Endothelial cell of umbilical vein (primary cell): ENCODE measurements at regions not wholly inside any gene's neighbourhood (a gene's known extent, or its start where the extent isn't known, plus 50 kb on each side); places are given as distances from the start of the nearest gene placed in this dataset.

Source experiments
- BruUV-seq: library from RNA; stranded (reverse); fragments of 400-500 nt; replicated peaks from 2 replicates; lab custom pipeline; 2021; lab: Mats Ljungman, UMichigan
- CTCF ChIA-PET: fragments of 300-600, 350-600 bp; sonication (Branson Sonifier 250); formaldehyde crosslinking; loops from one replicate; lab custom pipeline; 2021; ENCODE audit warnings: antibody characterized with exemption, inconsistent platforms; lab: Charles Lee
- POLR2A ChIA-PET: fragments of 300-600, 350-600 bp; sonication (Branson Sonifier 250); formaldehyde crosslinking; loops from one replicate; lab custom pipeline; 2021; ENCODE audit warnings: antibody characterized with exemption, inconsistent platforms; lab: Charles Lee
- DNase-seq: peaks from one replicate; pipeline ENCODE4 v3.0.0-alpha.2; 2011; ENCODE audit warnings: low read depth, low spot score
- FAIRE-seq: peaks from 2 replicates; lab custom pipeline; 2011; peaks lifted over from hg19 to GRCh38; lab: Jason Lieb, UNC
- H2AFZ ChIP-seq: 2 replicates; pipeline ENCODE4 v1.6.0; 2012; ENCODE audit warnings: low read depth, low read length, control low read depth, inconsistent platforms
- H3K27ac ChIP-seq: 2 replicates; pipeline ENCODE4 v1.5.1; 2011; ENCODE audit warnings: low read depth, mild to moderate bottlenecking, control low read depth, low read length, moderate library complexity; ENCODE audit not compliant: insufficient read depth
- H3K27me3 ChIP-seq, 2 experiments: 2 replicates each; pipeline versions ENCODE4 v1.6.0 to v1.6.1; 2011; ENCODE audit warnings: low read length in 2 of 2, mixed read lengths in 1 of 2; ENCODE audit not compliant: control insufficient read depth in 2 of 2, insufficient read depth in 2 of 2
- H3K36me3 ChIP-seq, 2 experiments: 2 replicates in 1 of 2; 3 replicates in 1 of 2; pipeline ENCODE4 v1.5.1; 2011; ENCODE audit warnings: low read length in 2 of 2, mild to moderate bottlenecking in 1 of 2, moderate library complexity in 1 of 2; ENCODE audit not compliant: control insufficient read depth in 2 of 2, insufficient read depth in 2 of 2; ENCODE audit errors: extremely low read depth in 1 of 2
- H3K4me1 ChIP-seq: 3 replicates; pipeline ENCODE4 v1.5.1; 2011; ENCODE audit warnings: mild to moderate bottlenecking, low read length; ENCODE audit not compliant: control insufficient read depth, insufficient read depth; ENCODE audit errors: extremely low read depth
- H3K4me2 ChIP-seq: 2 replicates; pipeline ENCODE4 v1.6.1; 2011; ENCODE audit warnings: low read length, control low read depth, mixed read lengths; ENCODE audit not compliant: insufficient read depth
- H3K4me3 ChIP-seq, 3 experiments: fragments of 200-600 bp in 1 of 3; sonication (generic), shearing (Covaris generic) in 1 of 3; replicated peaks in 1 of 3; 2 replicates each; pipeline ENCODE4 v1.5.1; 2011 to 2016; ENCODE audit warnings: control low read depth in 3 of 3, low read length in 3 of 3, mild to moderate bottlenecking in 2 of 3, inconsistent platforms in 1 of 3, low read depth in 1 of 3, moderate library complexity in 1 of 3; ENCODE audit not compliant: insufficient read depth in 1 of 3
- H3K79me2 ChIP-seq: 2 replicates; pipeline ENCODE4 v1.6.0; 2012; ENCODE audit warnings: low read length, inconsistent platforms; ENCODE audit not compliant: control insufficient read depth, insufficient read depth
- H3K9ac ChIP-seq: replicated peaks from 2 replicates; pipeline ENCODE3; 2011; ENCODE audit warnings: low read length, control low read depth; ENCODE audit not compliant: insufficient read depth; ENCODE audit errors: extremely low read depth
- H3K9me1 ChIP-seq: replicated peaks from 3 replicates; pipeline ENCODE4 v1.6.0; 2011; ENCODE audit warnings: mild to moderate bottlenecking, low read length; ENCODE audit not compliant: control insufficient read depth, insufficient read depth; ENCODE audit errors: extremely low read depth
- H3K9me3 ChIP-seq: replicated peaks from 2 replicates; pipeline ENCODE4 v1.5.1; 2012; ENCODE audit warnings: low read length, inconsistent platforms; ENCODE audit not compliant: control insufficient read depth, insufficient read depth
- H4K20me1 ChIP-seq: replicated peaks from 2 replicates; pipeline ENCODE3; 2011; ENCODE audit warnings: mild to moderate bottlenecking, low read length; ENCODE audit not compliant: control insufficient read depth, insufficient read depth; ENCODE audit errors: extremely low read depth
- CTCF ChIP-seq, 2 donors: IDR thresholded peaks; 1 replicate in 1 of 2; 2 replicates in 1 of 2; pipeline ENCODE4 v1.5.1; 2011; ENCODE audit warnings: low read length in 2 of 2, mild to moderate bottlenecking in 2 of 2, moderate library complexity in 2 of 2, control low read depth in 1 of 2, inconsistent platforms in 1 of 2, low read depth in 1 of 2; ENCODE audit not compliant: insufficient read depth in 1 of 2; ENCODE audit errors: extremely low read depth in 1 of 2
- EZH2 ChIP-seq: IDR thresholded peaks from 2 replicates; pipeline ENCODE4 v1.6.1; 2012; ENCODE audit warnings: borderline replicate concordance, low read depth, mild to moderate bottlenecking, moderate library complexity, low read length, inconsistent platforms; ENCODE audit not compliant: severe bottlenecking
- FOS ChIP-seq: IDR thresholded peaks from 2 replicates; pipeline ENCODE4 v1.6.1; 2011; ENCODE audit warnings: mild to moderate bottlenecking, low read length, moderate library complexity, borderline replicate concordance; ENCODE audit not compliant: insufficient read depth
- GATA2 ChIP-seq: IDR thresholded peaks from 2 replicates; pipeline ENCODE4 v1.7.0; 2011; ENCODE audit warnings: low read depth, mild to moderate bottlenecking, moderate library complexity, mixed read lengths, low read length; ENCODE audit not compliant: insufficient read length, insufficient read depth
- JUN ChIP-seq: IDR thresholded peaks from 2 replicates; pipeline ENCODE4 v1.6.1; 2011; ENCODE audit warnings: borderline replicate concordance, low read depth; ENCODE audit not compliant: insufficient read length, insufficient read depth
- MAX ChIP-seq: IDR thresholded peaks from 2 replicates; pipeline ENCODE4 v1.6.1; 2011; ENCODE audit not compliant: insufficient read depth, insufficient read length
- MYC ChIP-seq: IDR thresholded peaks from one replicate; pipeline ENCODE4 v1.6.1; 2011; ENCODE audit warnings: mild to moderate bottlenecking, low read depth, low read length
- POLR2A ChIP-seq: IDR thresholded peaks from 2 replicates; pipeline ENCODE4 v1.6.1; 2012; ENCODE audit warnings: low read depth, mild to moderate bottlenecking, control low read depth, low read length
- POLR2AphosphoS5 ChIP-seq: IDR thresholded peaks from 2 replicates; pipeline ENCODE4 v1.6.1; 2012; ENCODE audit warnings: low read depth, mild to moderate bottlenecking, control low read depth, low read length, moderate library complexity; ENCODE audit not compliant: insufficient read depth
- dilution Hi-C: fragments of 300-500 bp; cut with MboI; formaldehyde crosslinking; loops from one replicate; pipeline ENCODE4 v1.15.0; 2019; ENCODE audit warnings: low sequenced_read_pairs; ENCODE audit not compliant: extremely low pct_ligation_motif_present
- intact Hi-C: fragments of 100-400 bp; cut with micrococcal nuclease; formaldehyde crosslinking; loops from one replicate; pipeline ENCODE4 v1.10.0; 2022

GRCh38 chr1:187733232-187733631 lies 904.5 kb downstream of the PLA2G4A start:
- H3K27me3 ChIP-seq, result no peaks in the 10 kb centered on the region
- H3K4me1 ChIP-seq, result no peaks in the 10 kb centered on the region
- H4K20me1 ChIP-seq, result no peaks in the 10 kb centered on the region
- intact Hi-C loops, result no loop called here
- no peak for FAIRE-seq
- no peak overlapping the region for H3K4me2 ChIP-seq
- no peak overlapping the region for H3K27ac ChIP-seq
- no peaks in the 10 kb centered on the region for H3K9me3 ChIP-seq
- H3K79me2 ChIP-seq, result no peaks in the 10 kb centered on the region
- ChIA-PET POLR2A (no interaction called here), CTCF (interaction anchor here (0.7 kb wide), 1 partner anchor 14 kb away, joined by 3 read pairs; no protein-coding TSS in a partner anchor)
- H3K9me1 ChIP-seq, result no peaks in the 10 kb centered on the region
- H2AFZ ChIP-seq, result no peak overlapping the region
- H3K4me3 ChIP-seq, result no peak overlapping the region
- dilution Hi-C loops, result no loop called here
- DNase-seq, result no peak
- H3K9ac ChIP-seq, result no peak overlapping the region
- H3K36me3 ChIP-seq, result no peaks in the 10 kb centered on the region
- BruUV-seq, result no TSS peak
- TF ChIP-seq CTCF (IDR thresholded peaks at IDR 0.05; ENCODE audit: extremely low read depth in 1 of 2, insufficient read depth in 1 of 2, low read depth in 1 of 2, low read length in 2 of 2) (no peak), POLR2AphosphoS5 (no peak), EZH2 (no peak), MYC (no peak), POLR2A (no peak), GATA2 (no peak)

- Histone ChIP-seq H3K4me3 (no peak overlapping the region), H3K9me3 (no peaks in the 10 kb centered on the region), H3K4me1 (no peaks in the 10 kb centered on the region), H3K9ac (no peak overlapping the region), H3K27ac (no peak overlapping the region), H2AFZ (no peak overlapping the region), H3K4me2 (no peak overlapping the region), H3K36me3 (no peaks in the 10 kb centered on the region), H3K9me1 (no peaks in the 10 kb centered on the region), H3K79me2 (no peaks in the 10 kb centered on the region), H4K20me1 (no peaks in the 10 kb centered on the region), H3K27me3 (no peaks in the 10 kb centered on the region)
- DNase-seq, result no peak
- no TSS peak for BruUV-seq
- POLR2A ChIA-PET, result no interaction called here
- FAIRE-seq, result no peak
- intact Hi-C loops (no loop called here), dilution Hi-C loops (no loop called here)
- CTCF ChIA-PET, result no interaction called here
- no peak for TF ChIP-seq CTCF (IDR thresholded peaks at IDR 0.05; ENCODE audit: extremely low read depth in 1 of 2, insufficient read depth in 1 of 2, low read depth in 1 of 2, low read length in 2 of 2)
- TF ChIP-seq EZH2, result no peak
- no peak for TF ChIP-seq JUN
- TF ChIP-seq MAX, result no peak
- no peak for TF ChIP-seq GATA2
- no peak for TF ChIP-seq POLR2A
- TF ChIP-seq POLR2AphosphoS5, result no peak
- TF ChIP-seq FOS, result no peak
- no peak for TF ChIP-seq MYC
These were observed 905.7 kb downstream of the PLA2G4A start for GRCh38 chr1:187734427-187734826.
